HFF-Myc (cell line): ENCODE measurements at regions not wholly inside any gene's neighbourhood (a gene's known extent, or its start where the extent isn't known, plus 50 kb on each side); places are given as distances from the start of the nearest gene placed in this dataset.

Experiments used
- DNase-seq: peaks from one replicate; pipeline ENCODE4 v3.0.0-alpha.2; 2011; ENCODE audit warnings: low read depth; ENCODE audit errors: extremely low read depth
- H3K4me3 ChIP-seq: replicated peaks from 2 replicates; pipeline ENCODE4 v1.5.1; 2011; ENCODE audit warnings: low read depth, mild to moderate bottlenecking, control low read depth, low read length
- CTCF ChIP-seq: IDR thresholded peaks from 2 replicates; pipeline ENCODE4 v1.5.1; 2012; ENCODE audit warnings: mild to moderate bottlenecking, low read depth, low read length, control low read depth; ENCODE audit errors: missing control alignments

DNA sequence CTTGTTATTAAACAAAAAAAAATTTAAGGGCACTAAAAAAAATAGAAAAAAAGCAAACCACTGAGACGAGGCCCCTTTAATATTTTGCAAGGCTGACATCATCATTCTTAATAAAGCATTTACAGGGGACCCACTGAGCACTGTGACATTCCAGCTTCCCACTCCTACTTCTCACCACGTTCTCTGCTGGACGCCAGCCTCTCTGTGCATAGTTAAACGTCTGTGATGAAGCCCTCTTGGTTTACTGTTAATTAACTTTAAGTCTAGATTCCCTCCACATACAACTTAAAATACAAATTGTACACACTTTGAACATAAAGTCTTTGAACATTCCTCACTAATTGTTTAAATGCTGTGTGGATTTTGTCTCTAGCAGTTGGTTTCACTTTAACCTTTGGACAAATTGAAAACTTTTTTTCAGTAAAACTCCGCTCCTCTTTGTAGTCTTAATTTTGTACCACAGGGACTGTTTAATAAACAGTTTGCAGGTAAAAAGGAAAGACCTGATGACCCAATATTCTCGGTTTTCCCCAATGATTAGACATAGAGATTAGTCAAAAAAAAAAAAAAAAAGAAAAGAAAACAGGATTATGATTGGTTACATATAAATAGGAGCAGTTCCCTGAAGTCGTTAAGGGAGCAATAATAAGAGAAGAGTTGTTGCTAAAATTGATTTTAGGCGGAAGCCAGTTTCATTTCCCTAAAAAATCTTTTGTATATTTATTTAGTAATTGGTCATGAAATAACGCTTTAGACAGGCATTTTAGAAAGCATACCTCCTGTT lies 219.8 kb downstream of the MZT1 start:
- DNase-seq: no peak
- no peak overlapping the region for H3K4me3 ChIP-seq
- no peak for TF ChIP-seq CTCF

DNA sequence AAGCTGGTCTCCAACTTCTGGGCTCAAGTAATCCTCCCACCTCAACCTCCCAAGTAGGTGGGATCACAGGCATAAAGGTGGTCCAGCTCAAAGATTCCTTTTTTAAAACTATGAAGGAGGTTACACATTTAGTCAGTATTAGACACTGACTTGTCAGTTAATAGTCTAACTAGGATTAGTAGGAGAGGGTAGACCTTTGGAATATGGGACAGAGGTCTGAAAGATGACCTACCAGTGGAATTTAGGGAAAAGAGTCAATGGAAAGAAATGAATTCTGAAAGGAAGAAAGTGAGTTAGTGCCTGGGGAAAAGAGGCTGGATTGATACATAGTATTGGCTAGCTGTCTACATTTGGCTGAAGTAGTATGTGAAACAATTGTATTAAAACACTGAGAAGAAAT lies 220.7 kb downstream of the MZT1 start:
- no peak for DNase-seq
- no peak overlapping the region for H3K4me3 ChIP-seq
- no peak for TF ChIP-seq CTCF

DNA sequence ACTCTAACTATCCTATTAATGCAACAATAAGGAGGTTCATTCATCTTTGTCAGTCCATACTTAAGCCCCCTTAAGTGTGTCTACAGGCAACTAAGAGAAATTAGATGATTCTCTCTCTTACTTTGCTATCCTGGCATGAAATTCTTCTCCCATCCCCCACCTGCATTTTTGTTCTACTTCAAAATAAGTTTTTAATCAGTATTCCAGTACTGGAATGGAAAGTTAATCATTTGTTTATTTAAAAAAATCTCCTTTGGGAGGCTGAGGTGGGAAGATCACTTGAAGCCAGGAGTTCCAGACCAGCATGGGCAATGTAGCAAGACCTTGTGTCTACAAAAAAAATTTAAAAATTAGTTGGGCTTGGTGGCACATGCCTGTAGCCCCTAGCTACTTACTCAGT lies 222.1 kb downstream of the MZT1 start:
- DNase-seq: no peak
- H3K4me3 ChIP-seq: no peak overlapping the region
- no peak for TF ChIP-seq CTCF

- no peak for TF ChIP-seq CTCF
- H3K4me3 ChIP-seq: no peak overlapping the region
- DNase-seq: no peak
Measured at GRCh38 chr13:72504131-72504841, 223.1 kb downstream of the MZT1 start.

DNA sequence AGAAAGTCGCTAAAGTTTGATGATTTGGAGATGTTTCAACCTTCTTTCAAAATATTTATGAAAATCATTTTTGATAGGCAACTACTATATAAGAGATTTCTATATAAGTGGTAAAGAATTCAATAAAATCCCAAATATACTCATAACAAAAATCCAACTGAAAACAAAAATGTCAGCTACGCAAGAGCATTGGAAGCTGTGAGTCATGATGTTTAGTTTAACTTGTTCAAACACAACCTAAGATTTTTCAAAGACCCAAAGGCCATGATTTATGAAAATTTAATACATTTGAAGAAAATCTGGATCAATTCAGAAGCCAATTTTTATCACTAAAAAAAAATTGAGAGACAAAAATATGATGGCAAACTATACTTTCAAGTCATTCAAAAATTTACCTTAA lies 226.6 kb downstream of the MZT1 start:
- no peak for DNase-seq
- no peak overlapping the region for H3K4me3 ChIP-seq
- TF ChIP-seq CTCF: no peak

- no peak for DNase-seq
- no peak for TF ChIP-seq CTCF
- no peak overlapping the region for H3K4me3 ChIP-seq
Measured at GRCh38 chr13:72495681-72496080, 231.7 kb downstream of the MZT1 start.

- no peak for TF ChIP-seq CTCF
- H3K4me3 ChIP-seq: no peak overlapping the region
- DNase-seq: no peak
Measured at GRCh38 chr13:72489751-72490150, 237.7 kb downstream of the MZT1 start.
